ENCODE measurements at regions not wholly inside any gene's neighbourhood (a gene's known extent, or its start where the extent isn't known, plus 50 kb on each side); places are given as distances from the start of the nearest gene placed in this dataset.
A peak's percentile ranks its signal among the peaks of the same experiment; 100 is the strongest.
"Not testable (repeated sequence)": the region's sequence is repeated elsewhere in the genome, so short reads cannot be mapped to it uniquely, and the experiment has no call there.

- no peak for DNase-seq
Measured at GRCh38 chr6:43932259-43933147, 162.5 kb downstream of the VEGFA start.

- DNase-seq: no peak
Measured at GRCh38 chr6:43931201-43931600, 161.2 kb downstream of the VEGFA start.

GRCh38 chr6:43930440-43931154, 160.6 kb downstream of the VEGFA start:
- no peak for DNase-seq

GRCh38 chr6:43929511-43929910, 159.5 kb downstream of the VEGFA start:
- no peak for DNase-seq

- no peak for DNase-seq
Measured at GRCh38 chr6:43927532-43928210, 157.7 kb downstream of the VEGFA start.

GRCh38 chr6:43926634-43927531, 156.9 kb downstream of the VEGFA start:
- DNase-seq: peak; percentile 88

GRCh38 chr6:43925636-43926139, 155.7 kb downstream of the VEGFA start:
- DNase-seq: not testable (repeated sequence)

GRCh38 chr6:43924222-43924702, 154.3 kb downstream of the VEGFA start:
- no peak for DNase-seq

GRCh38 chr6:43923376-43924221, 153.6 kb downstream of the VEGFA start:
- peak; percentile 60 for DNase-seq

- no peak for DNase-seq
Measured at GRCh38 chr6:43922426-43923375, 152.7 kb downstream of the VEGFA start.

GRCh38 chr6:43921548-43922425, 151.8 kb downstream of the VEGFA start:
- DNase-seq: no peak

- no peak for DNase-seq
Measured at GRCh38 chr6:43921039-43921438, 151.0 kb downstream of the VEGFA start.

GRCh38 chr6:43919774-43920173, 149.8 kb downstream of the VEGFA start:
- DNase-seq: no peak

- peak; percentile 58 for DNase-seq
Measured at GRCh38 chr6:43917878-43918382, 147.9 kb downstream of the VEGFA start.

- peak; percentile 65 for DNase-seq
Measured at GRCh38 chr6:43916924-43917877, 147.2 kb downstream of the VEGFA start.

- peak; percentile 85 for DNase-seq
Measured at GRCh38 chr6:43915986-43916923, 146.2 kb downstream of the VEGFA start.
